C1 segment of cervical spinal cord (tissue), 14 donors: ENCODE measurements at regions not wholly inside any gene's neighbourhood (a gene's known extent, or its start where the extent isn't known, plus 50 kb on each side); places are given as distances from the start of the nearest gene placed in this dataset.

Source experiments
- DNase-seq, 14 donors: peaks; one replicate each; lab custom pipeline; 2025; lab: John Stamatoyannopoulos, UW

GRCh38 chr12:107225635-107226034, 132.3 kb upstream of the CRY1 start:
- no peak for DNase-seq

- DNase-seq, result no peak
These were observed 132.8 kb upstream of the CRY1 start for GRCh38 chr12:107226126-107226525.

GRCh38 chr12:107228076-107228475, 134.7 kb upstream of the CRY1 start:
- no peak for DNase-seq

- no peak for DNase-seq
These were observed 136.5 kb upstream of the CRY1 start for GRCh38 chr12:107229827-107230226.

GRCh38 chr12:107231303-107231702, 138.0 kb upstream of the CRY1 start:
- no peak for DNase-seq

- no peak for DNase-seq
These were observed 140.2 kb upstream of the CRY1 start for GRCh38 chr12:107233551-107233950.

GRCh38 chr12:107235600-107235999, 142.3 kb upstream of the CRY1 start:
- DNase-seq, result no peak

GRCh38 chr12:107236824-107237511, 143.6 kb upstream of the CRY1 start:
- no peak for DNase-seq

GRCh38 chr12:107238296-107238695, 144.9 kb upstream of the CRY1 start:
- no peak for DNase-seq

- peak in 1 of 14 donors; percentile 9 for DNase-seq
These were observed 148.1 kb upstream of the CRY1 start for GRCh38 chr12:107241411-107241810.

GRCh38 chr12:107242189-107242588, 148.8 kb upstream of the CRY1 start:
- no peak for DNase-seq

- DNase-seq, result no peak
These were observed 150.0 kb upstream of the CRY1 start for GRCh38 chr12:107243341-107243740.

- no peak for DNase-seq
These were observed 151.2 kb upstream of the CRY1 start for GRCh38 chr12:107244584-107244983.

GRCh38 chr12:107247650-107248049, 154.3 kb upstream of the CRY1 start:
- no peak for DNase-seq

GRCh38 chr12:107248187-107248586, 154.8 kb upstream of the CRY1 start:
- no peak for DNase-seq

GRCh38 chr12:107251288-107251687, 157.9 kb upstream of the CRY1 start:
- no peak for DNase-seq

- no peak for DNase-seq
These were observed 160.0 kb upstream of the CRY1 start for GRCh38 chr12:107253361-107253760.

GRCh38 chr12:107254258-107254856, 161.0 kb upstream of the CRY1 start:
- DNase-seq, result no peak

GRCh38 chr12:107258780-107259179, 165.4 kb upstream of the CRY1 start:
- DNase-seq, result no peak

- DNase-seq, result no peak
These were observed 170.6 kb upstream of the CRY1 start for GRCh38 chr12:107263980-107264379.

GRCh38 chr12:107264667-107265066, 171.3 kb upstream of the CRY1 start:
- DNase-seq, result no peak

- no peak for DNase-seq
These were observed 174.3 kb upstream of the CRY1 start for GRCh38 chr12:107267604-107268003.

GRCh38 chr12:107271523-107271922, 178.2 kb upstream of the CRY1 start:
- no peak for DNase-seq

- no peak for DNase-seq
These were observed 182.2 kb upstream of the CRY1 start for GRCh38 chr12:107275530-107275929.
